NT2/D1 (cell line): ENCODE measurements at regions not wholly inside any gene's neighbourhood (a gene's known extent, or its start where the extent isn't known, plus 50 kb on each side); places are given as distances from the start of the nearest gene placed in this dataset.

Experiments used
- SUZ12 ChIP-seq: IDR thresholded peaks from 2 replicates; pipeline ENCODE4 v1.6.1; 2011; ENCODE audit not compliant: insufficient read length, insufficient read depth; ENCODE audit errors: extremely low read depth
- YY1 ChIP-seq: IDR thresholded peaks from 2 replicates; pipeline ENCODE4 v1.6.1; 2011; ENCODE audit not compliant: insufficient read length, insufficient read depth
- ZNF274 ChIP-seq: IDR thresholded peaks from 2 replicates; pipeline ENCODE4 v1.6.1; 2011; ENCODE audit warnings: mild to moderate bottlenecking, low read depth, low read length

DNA sequence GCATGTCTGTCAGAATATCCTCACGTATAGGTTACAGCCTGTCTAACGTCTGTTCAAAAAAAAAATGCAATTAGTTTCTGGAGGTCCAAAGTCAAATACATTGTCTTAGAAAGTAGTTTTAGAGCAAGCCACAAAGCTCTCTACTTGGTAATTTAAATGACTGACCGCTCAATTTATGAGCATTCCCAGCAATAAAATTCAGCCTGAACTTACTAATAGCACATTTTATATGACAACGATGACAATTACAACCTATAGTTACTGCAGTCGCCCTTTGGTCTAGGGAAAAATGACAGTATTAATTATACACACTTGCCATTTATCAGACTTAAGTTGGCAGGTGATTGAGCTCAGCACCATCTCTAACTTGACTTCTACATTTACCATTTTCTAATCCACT lies 425.8 kb upstream of the STEAP1 start:
- TF ChIP-seq SUZ12, result no peak
- no peak for TF ChIP-seq ZNF274
- no peak for TF ChIP-seq YY1
